Right lobe of liver (tissue), 4 donors: ENCODE measurements at regions not wholly inside any gene's neighbourhood (a gene's known extent, or its start where the extent isn't known, plus 50 kb on each side); places are given as distances from the start of the nearest gene placed in this dataset.

ENCODE experiments used
- POLR2A ChIP-seq: fragments of 450-650 bp; IDR thresholded peaks from one replicate; pipeline ENCODE4 v1.6.1; 2017; ENCODE audit warnings: antibody characterized with exemption, mild to moderate bottlenecking
- TF ChIP-seq, protein P1 (sequence below), 4 donors: fragments of 200-600 bp in 3 of 4; fragments of 450-650 bp in 1 of 4; IDR thresholded peaks; one replicate each; pipeline versions ENCODE4 v1.5.1 to v1.8.0; 2016 to 2022; ENCODE audit warnings: antibody characterized with exemption in 4 of 4, mild to moderate bottlenecking in 2 of 4
- donor health status: DM: no; HTN: no; CAD: no.
- donor health status: DM: no; HTN: no; CAD: no.
- donor health status: DM: no; HTN: yes; CAD: no.

DNA sequence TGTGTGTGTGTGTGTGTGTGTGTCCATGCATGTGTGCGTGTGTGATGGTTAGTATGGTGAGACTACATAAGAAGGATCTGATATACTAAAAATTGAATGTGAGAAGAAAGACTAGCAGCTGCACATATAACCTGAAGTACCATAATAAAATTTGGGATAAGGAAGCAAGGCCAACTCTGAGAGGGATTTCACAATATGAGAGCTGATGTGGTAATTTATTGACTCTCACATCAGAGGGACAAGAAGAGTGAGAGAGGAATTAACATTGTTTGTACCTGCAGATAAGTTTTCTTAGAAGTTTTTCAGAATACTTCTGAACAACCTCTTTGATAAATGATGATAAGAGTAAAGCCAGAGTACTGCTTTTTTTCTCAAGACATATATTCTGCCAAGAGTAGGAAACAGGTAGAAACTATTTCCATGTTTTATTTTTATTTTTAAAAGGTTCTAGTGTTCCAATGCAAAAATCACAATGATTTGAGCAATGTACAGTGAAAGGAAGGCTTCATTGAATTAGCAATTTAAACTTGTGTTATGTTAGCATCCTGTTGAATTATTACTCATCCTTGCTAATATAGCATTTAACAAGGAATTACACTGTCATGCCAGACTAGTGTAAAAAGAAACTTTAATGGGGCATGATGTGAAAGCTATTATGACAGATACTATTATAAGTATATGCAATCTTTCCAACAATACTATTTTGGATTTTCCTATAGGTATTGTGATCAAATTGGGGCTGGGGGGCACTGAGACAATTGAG, 415.5 kb upstream of the ARPP21 start:
- no peak for TF ChIP-seq POLR2A
- TF ChIP-seq, protein P1, sequence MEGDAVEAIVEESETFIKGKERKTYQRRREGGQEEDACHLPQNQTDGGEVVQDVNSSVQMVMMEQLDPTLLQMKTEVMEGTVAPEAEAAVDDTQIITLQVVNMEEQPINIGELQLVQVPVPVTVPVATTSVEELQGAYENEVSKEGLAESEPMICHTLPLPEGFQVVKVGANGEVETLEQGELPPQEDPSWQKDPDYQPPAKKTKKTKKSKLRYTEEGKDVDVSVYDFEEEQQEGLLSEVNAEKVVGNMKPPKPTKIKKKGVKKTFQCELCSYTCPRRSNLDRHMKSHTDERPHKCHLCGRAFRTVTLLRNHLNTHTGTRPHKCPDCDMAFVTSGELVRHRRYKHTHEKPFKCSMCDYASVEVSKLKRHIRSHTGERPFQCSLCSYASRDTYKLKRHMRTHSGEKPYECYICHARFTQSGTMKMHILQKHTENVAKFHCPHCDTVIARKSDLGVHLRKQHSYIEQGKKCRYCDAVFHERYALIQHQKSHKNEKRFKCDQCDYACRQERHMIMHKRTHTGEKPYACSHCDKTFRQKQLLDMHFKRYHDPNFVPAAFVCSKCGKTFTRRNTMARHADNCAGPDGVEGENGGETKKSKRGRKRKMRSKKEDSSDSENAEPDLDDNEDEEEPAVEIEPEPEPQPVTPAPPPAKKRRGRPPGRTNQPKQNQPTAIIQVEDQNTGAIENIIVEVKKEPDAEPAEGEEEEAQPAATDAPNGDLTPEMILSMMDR (IDR thresholded peaks at IDR 0.05), result no peak
